HEK293 (cell line): ENCODE measurements at regions not wholly inside any gene's neighbourhood (a gene's known extent, or its start where the extent isn't known, plus 50 kb on each side); places are given as distances from the start of the nearest gene placed in this dataset.

ENCODE experiments used
- CTCF ChIA-PET: fragments of 350-600 bp; formaldehyde crosslinking; extraction: SDS; loops from one replicate; lab custom pipeline; 2021; ENCODE audit warnings: antibody characterized with exemption; lab: Yijun Ruan, JAX
- POLR2A ChIA-PET: fragments of 300-600 bp; formaldehyde crosslinking; extraction: SDS; loops from one replicate; lab custom pipeline; 2020; ENCODE audit warnings: antibody characterized with exemption, inconsistent platforms; lab: Yijun Ruan, JAX
- H3K27ac ChIP-seq: fragments of 200-500 bp; sonication (Bioruptor generic); 2 replicates; pipeline ENCODE4 v1.5.1; 2014; ENCODE audit warnings: low read depth, low read length, control low read depth, inconsistent platforms; ENCODE audit errors: extremely low read depth
- H3K36me3 ChIP-seq, 2 experiments: fragments of 200-500 bp in 1 of 2; sonication (Bioruptor generic) in 1 of 2; 1 replicate in 1 of 2; 2 replicates in 1 of 2; pipeline ENCODE4 v1.5.1; 2014 to 2017; ENCODE audit warnings: inconsistent platforms in 2 of 2, low read length in 2 of 2; ENCODE audit not compliant: control insufficient read depth in 2 of 2, insufficient read depth in 1 of 2
- H3K4me1 ChIP-seq: fragments of 200-500 bp; sonication (Bioruptor generic); 2 replicates; pipeline ENCODE4 v1.5.1; 2014; ENCODE audit warnings: mild to moderate bottlenecking, low read length, inconsistent platforms; ENCODE audit not compliant: control insufficient read depth, insufficient read depth
- H3K4me3 ChIP-seq: 2 replicates; pipeline ENCODE4 v1.5.1; 2011; ENCODE audit warnings: low read depth, mild to moderate bottlenecking, control low read depth, low read length, moderate library complexity
- H3K9me3 ChIP-seq: fragments of 200-500 bp; sonication (Bioruptor generic); 2 replicates; pipeline ENCODE4 v1.5.1; 2014; ENCODE audit warnings: low read depth, low read length, inconsistent platforms; ENCODE audit not compliant: control insufficient read depth, insufficient read depth
- MYNN ChIP-seq: fragments of 450-650 bp; formaldehyde crosslinking; IDR thresholded peaks from 2 replicates; pipeline ENCODE4 v1.5.1; 2016; ENCODE audit warnings: missing biosample characterization, missing genetic modification characterization, borderline replicate concordance
- ZBTB11 ChIP-seq: fragments of 450-650 bp; formaldehyde crosslinking; conservative IDR thresholded peaks from 2 replicates; pipeline ENCODE4 v1.5.1; 2016; ENCODE audit warnings: low read depth, missing biosample characterization, missing genetic modification characterization
- ZBTB7A ChIP-seq: fragments of 450-650 bp; formaldehyde crosslinking; IDR thresholded peaks from 2 replicates; pipeline ENCODE4 v1.5.1; 2016; ENCODE audit warnings: low read depth, missing biosample characterization, missing genetic modification characterization
- ZNF114 ChIP-seq: fragments of 450-650 bp; formaldehyde crosslinking; IDR thresholded peaks from 2 replicates; pipeline ENCODE4 v1.5.0; 2017; ENCODE audit warnings: missing biosample characterization, missing genetic modification characterization
- ZNF184 ChIP-seq: fragments of 450-650 bp; IDR thresholded peaks from 2 replicates; pipeline ENCODE4 v1.5.1; 2018; ENCODE audit warnings: missing biosample characterization, mild to moderate bottlenecking, missing genetic modification characterization
- ZNF449 ChIP-seq: fragments of 450-650 bp; formaldehyde crosslinking; IDR thresholded peaks from 2 replicates; pipeline ENCODE4 v1.5.1; 2017; ENCODE audit warnings: missing biosample characterization, mild to moderate bottlenecking, missing genetic modification characterization, moderate library complexity
- ZNF518A ChIP-seq: fragments of 450-650 bp; formaldehyde crosslinking; conservative IDR thresholded peaks from 2 replicates; pipeline ENCODE4 v1.5.1; 2016; ENCODE audit warnings: low read depth, missing biosample characterization, missing genetic modification characterization
- ZNF529 ChIP-seq: fragments of 450-650 bp; formaldehyde crosslinking; IDR thresholded peaks from 2 replicates; pipeline ENCODE4 v1.5.1; 2017; ENCODE audit warnings: missing genetic modification characterization, missing biosample characterization; ENCODE audit not compliant: insufficient replicate concordance
- ZNF561 ChIP-seq: fragments of 450-650 bp; IDR thresholded peaks from 2 replicates; pipeline ENCODE4 v1.5.1; 2018; ENCODE audit warnings: missing biosample characterization, missing genetic modification characterization, borderline replicate concordance
- ZNF585B ChIP-seq: fragments of 450-650 bp; formaldehyde crosslinking; IDR thresholded peaks from 2 replicates; pipeline ENCODE4 v1.5.1; 2016; ENCODE audit warnings: missing biosample characterization, missing genetic modification characterization
- ZNF621 ChIP-seq: fragments of 450-650 bp; formaldehyde crosslinking; IDR thresholded peaks from 2 replicates; pipeline ENCODE4 v1.5.1; 2017; ENCODE audit warnings: missing biosample characterization, missing genetic modification characterization
- ZNF629 ChIP-seq: fragments of 450-650 bp; formaldehyde crosslinking; IDR thresholded peaks from 2 replicates; pipeline ENCODE4 v1.5.1; 2017; ENCODE audit warnings: missing biosample characterization, missing genetic modification characterization
- ZNF777 ChIP-seq: fragments of 450-650 bp; formaldehyde crosslinking; IDR thresholded peaks from 2 replicates; pipeline ENCODE4 v1.5.1; 2017; ENCODE audit warnings: missing biosample characterization, missing genetic modification characterization, borderline replicate concordance

GRCh38 chr5:39624890-39625289 is 200.1 kb upstream of the DAB2 start (continued):
- TF ChIP-seq ZNF114 (tag by site-specific recombination) (no peak), MYNN (tag by site-specific recombination) (no peak)

- H3K4me3 ChIP-seq: no peak overlapping the region
- no peaks in the 10 kb centered on the region for H3K36me3 ChIP-seq
- H3K27ac ChIP-seq: no peak overlapping the region
- no peak for TF ChIP-seq ZNF585B (tag by site-specific recombination)
- TF ChIP-seq ZBTB11 (tag by site-specific recombination): no peak
- TF ChIP-seq ZNF518A: no peak
- no peak for TF ChIP-seq ZNF114 (tag by site-specific recombination)
- no peak for TF ChIP-seq ZBTB7A
- no peak for TF ChIP-seq ZNF449 (tag by site-specific recombination)
- no peak for TF ChIP-seq ZNF777 (tag by site-specific recombination)
- TF ChIP-seq ZNF184 (tag by site-specific recombination): no peak
- TF ChIP-seq ZNF629: no peak
- TF ChIP-seq ZNF621 (tag by site-specific recombination): no peak
- TF ChIP-seq ZNF561 (tag by site-specific recombination): no peak
- TF ChIP-seq ZNF529 (tag by site-specific recombination): no peak
- ChIA-PET CTCF (interaction anchor here (1.1 kb wide), 1 partner anchor 46 kb away, joined by 4 read pairs; no protein-coding TSS in a partner anchor), POLR2A (no interaction called here)
- no peaks in the 10 kb centered on the region for H3K9me3 ChIP-seq
- no peaks in the 10 kb centered on the region for H3K4me1 ChIP-seq
Observed at GRCh38 chr5:39624268-39624886, 199.6 kb upstream of the DAB2 start.
